SH-SY5Y (cell line): ENCODE measurements at regions not wholly inside any gene's neighbourhood (a gene's known extent, or its start where the extent isn't known, plus 50 kb on each side); places are given as distances from the start of the nearest gene placed in this dataset.

Experiments
- GATA2 ChIP-seq: IDR thresholded peaks from 2 replicates; pipeline ENCODE4 v1.6.1; 2011; ENCODE audit warnings: mild to moderate bottlenecking, low read depth, low read length
- GATA3 ChIP-seq: IDR thresholded peaks from 2 replicates; pipeline ENCODE4 v1.6.1; 2011; ENCODE audit warnings: low read depth, mild to moderate bottlenecking, low read length, moderate library complexity

DNA sequence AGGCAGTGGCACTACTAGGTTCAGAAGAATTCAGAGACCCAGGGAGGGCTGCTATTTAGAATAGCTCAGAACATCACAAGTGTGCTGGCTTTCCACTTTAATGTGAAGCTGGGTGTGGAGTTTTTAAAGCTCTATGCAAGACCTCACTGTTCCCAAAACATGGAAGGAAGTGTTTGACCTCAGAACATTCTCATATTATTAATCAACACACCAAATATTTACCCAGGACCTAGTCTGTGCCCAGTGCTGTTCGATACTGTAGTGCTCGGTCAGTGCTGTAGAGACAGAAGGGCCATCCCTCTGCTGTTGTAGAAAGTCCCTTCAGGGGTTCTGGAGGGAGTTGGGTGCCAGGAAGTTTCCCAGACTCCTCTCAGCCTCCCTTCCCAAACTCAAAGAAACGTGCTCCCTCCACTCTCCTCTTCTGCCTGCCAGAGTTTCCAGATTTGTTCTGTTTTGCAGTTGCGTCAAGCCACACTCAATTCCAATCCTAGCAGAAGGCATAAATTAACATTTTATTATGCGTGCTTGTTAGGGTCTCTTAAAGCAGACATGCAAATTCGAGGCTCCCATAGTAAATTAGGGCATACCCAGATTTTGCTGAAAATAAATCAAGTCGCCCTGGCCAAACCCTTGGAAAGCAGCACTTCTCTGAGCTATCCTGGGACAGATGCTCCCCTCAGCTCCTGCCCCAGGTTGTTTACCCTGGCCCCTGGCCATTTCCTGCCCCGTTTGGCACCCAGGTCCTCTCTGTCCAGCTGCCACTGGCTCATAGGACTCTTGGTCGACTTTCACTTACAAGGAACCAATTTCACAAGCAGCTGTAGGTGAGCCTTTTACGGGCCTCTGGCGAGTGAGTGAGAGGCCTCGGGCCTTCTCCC is 248.6 kb downstream of the HIVEP2 start:
- TF ChIP-seq GATA2: no peak
- no peak for TF ChIP-seq GATA3
